ENCODE measurements at regions not wholly inside any gene's neighbourhood (a gene's known extent, or its start where the extent isn't known, plus 50 kb on each side); places are given as distances from the start of the nearest gene placed in this dataset.

DNA sequence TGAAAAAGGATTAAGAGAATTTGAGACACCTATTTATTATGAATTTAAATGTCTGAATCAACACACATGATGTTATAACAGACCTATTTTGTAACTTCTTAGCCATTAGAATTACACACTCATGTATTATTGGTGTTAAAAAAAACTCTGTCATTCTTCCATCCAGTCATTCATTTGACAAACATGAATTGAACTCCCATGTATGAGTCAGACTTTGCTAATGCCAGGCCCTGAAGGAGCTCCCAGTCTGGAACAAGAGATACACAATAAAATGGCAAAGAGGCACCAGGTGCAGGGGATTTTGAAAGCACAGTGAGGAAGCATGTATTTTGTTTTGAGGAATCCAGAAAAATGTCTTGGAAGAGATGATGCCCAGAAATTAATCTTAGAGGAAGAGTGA, 87.7 kb upstream of the EFHC2 start:
- TF ChIP-seq EZH2 (IDR thresholded peaks at IDR 0.05; ENCODE audit: borderline replicate concordance) = no peak
- TF ChIP-seq, protein P1, sequence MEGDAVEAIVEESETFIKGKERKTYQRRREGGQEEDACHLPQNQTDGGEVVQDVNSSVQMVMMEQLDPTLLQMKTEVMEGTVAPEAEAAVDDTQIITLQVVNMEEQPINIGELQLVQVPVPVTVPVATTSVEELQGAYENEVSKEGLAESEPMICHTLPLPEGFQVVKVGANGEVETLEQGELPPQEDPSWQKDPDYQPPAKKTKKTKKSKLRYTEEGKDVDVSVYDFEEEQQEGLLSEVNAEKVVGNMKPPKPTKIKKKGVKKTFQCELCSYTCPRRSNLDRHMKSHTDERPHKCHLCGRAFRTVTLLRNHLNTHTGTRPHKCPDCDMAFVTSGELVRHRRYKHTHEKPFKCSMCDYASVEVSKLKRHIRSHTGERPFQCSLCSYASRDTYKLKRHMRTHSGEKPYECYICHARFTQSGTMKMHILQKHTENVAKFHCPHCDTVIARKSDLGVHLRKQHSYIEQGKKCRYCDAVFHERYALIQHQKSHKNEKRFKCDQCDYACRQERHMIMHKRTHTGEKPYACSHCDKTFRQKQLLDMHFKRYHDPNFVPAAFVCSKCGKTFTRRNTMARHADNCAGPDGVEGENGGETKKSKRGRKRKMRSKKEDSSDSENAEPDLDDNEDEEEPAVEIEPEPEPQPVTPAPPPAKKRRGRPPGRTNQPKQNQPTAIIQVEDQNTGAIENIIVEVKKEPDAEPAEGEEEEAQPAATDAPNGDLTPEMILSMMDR (IDR thresholded peaks at IDR 0.05; ENCODE audit: poor library complexity) = no peak
